Keratinocyte (primary cell): ENCODE measurements at regions not wholly inside any gene's neighbourhood (a gene's known extent, or its start where the extent isn't known, plus 50 kb on each side); places are given as distances from the start of the nearest gene placed in this dataset.
"Not testable (repeated sequence)": the region's sequence is repeated elsewhere in the genome, so short reads cannot be mapped to it uniquely, and the experiment has no call there.

Source experiments
- DNase-seq: peaks from one replicate; pipeline ENCODE4 v3.0.0-alpha.2; 2011; ENCODE audit warnings: low read depth, missing footprints, low spot score
- FAIRE-seq: peaks from 2 replicates; lab custom pipeline; 2011; peaks lifted over from hg19 to GRCh38; lab: Jason Lieb, UNC
- H2AFZ ChIP-seq: 2 replicates; pipeline ENCODE4 v1.6.0; 2012; ENCODE audit warnings: low read length, control low read depth, inconsistent platforms; ENCODE audit not compliant: control insufficient read depth
- H3K27ac ChIP-seq: 2 replicates; pipeline ENCODE4 v1.5.1; 2011; ENCODE audit warnings: low read length; ENCODE audit not compliant: control insufficient read depth, insufficient read depth
- H3K27me3 ChIP-seq: 3 replicates; pipeline ENCODE4 v1.6.0; 2011; ENCODE audit warnings: low read length; ENCODE audit not compliant: control insufficient read depth, insufficient read depth; ENCODE audit errors: extremely low read depth
- H3K36me3 ChIP-seq, 2 experiments: 2 replicates in 1 of 2; 3 replicates in 1 of 2; pipeline ENCODE4 v1.5.1; 2011; ENCODE audit warnings: low read length in 2 of 2, mild to moderate bottlenecking in 1 of 2; ENCODE audit not compliant: control insufficient read depth in 2 of 2, insufficient read depth in 2 of 2; ENCODE audit errors: extremely low read depth in 1 of 2
- H3K4me1 ChIP-seq: 3 replicates; pipeline ENCODE4 v1.5.1; 2011; ENCODE audit warnings: low read length; ENCODE audit not compliant: control insufficient read depth, insufficient read depth; ENCODE audit errors: extremely low read depth
- H3K4me2 ChIP-seq: 3 replicates; pipeline ENCODE4 v1.6.0; 2011; ENCODE audit warnings: low read depth, low read length; ENCODE audit not compliant: control insufficient read depth, insufficient read depth; ENCODE audit errors: extremely low read depth
- H3K4me3 ChIP-seq, 3 experiments: fragments of 200-600 bp in 1 of 3; sonication (generic) in 1 of 3; 2 replicates in 2 of 3; 3 replicates in 1 of 3; pipeline ENCODE4 v1.5.1; 2011 to 2016; ENCODE audit warnings: low read length in 3 of 3, mild to moderate bottlenecking in 3 of 3, control low read depth in 2 of 3, inconsistent platforms in 1 of 3, low read depth in 1 of 3, mixed read lengths in 1 of 3, mixed run types in 1 of 3, moderate library complexity in 1 of 3; ENCODE audit not compliant: control insufficient read depth in 2 of 3, insufficient read depth in 2 of 3; ENCODE audit errors: extremely low read depth in 1 of 3
- H3K79me2 ChIP-seq: 2 replicates; pipeline ENCODE4 v1.6.0; 2012; ENCODE audit warnings: low read length; ENCODE audit not compliant: control insufficient read depth, insufficient read depth
- H3K9ac ChIP-seq: 3 replicates; pipeline ENCODE4 v1.6.0; 2011; ENCODE audit warnings: low read length; ENCODE audit not compliant: control insufficient read depth, insufficient read depth; ENCODE audit errors: extremely low read depth
- H3K9me1 ChIP-seq: 3 replicates; pipeline ENCODE4 v1.6.0; 2011; ENCODE audit warnings: low read length; ENCODE audit not compliant: control insufficient read depth, insufficient read depth; ENCODE audit errors: extremely low read depth
- H3K9me3 ChIP-seq: 2 replicates; pipeline ENCODE4 v1.5.1; 2012; ENCODE audit warnings: low read depth, low read length; ENCODE audit not compliant: control insufficient read depth
- H4K20me1 ChIP-seq: 3 replicates; pipeline ENCODE4 v1.6.0; 2011; ENCODE audit warnings: low read length; ENCODE audit not compliant: control insufficient read depth, insufficient read depth; ENCODE audit errors: extremely low read depth
- EZH2 ChIP-seq: IDR thresholded peaks from one replicate; pipeline ENCODE4 v1.6.1; 2012; ENCODE audit warnings: inconsistent platforms, mild to moderate bottlenecking, low read length, moderate library complexity
- dilution Hi-C: fragments of 300-500 bp; cut with MboI; formaldehyde crosslinking; loops from one replicate; pipeline ENCODE4 v1.7.0; 2020; ENCODE audit warnings: low sequenced_read_pairs; ENCODE audit not compliant: extremely low pct_ligation_motif_present
- TF ChIP-seq, protein P1 (sequence below), 3 experiments: IDR thresholded peaks in 1 of 3; conservative IDR thresholded peaks in 1 of 3; optimal IDR thresholded peaks in 1 of 3; 2 replicates in 2 of 3; 3 replicates in 1 of 3; pipeline versions ENCODE3 to v1.5.1; 2011; ENCODE audit warnings: low read length in 3 of 3, mild to moderate bottlenecking in 3 of 3, moderate library complexity in 2 of 3, control low read depth in 1 of 3, inconsistent platforms in 1 of 3; ENCODE audit not compliant: insufficient read depth in 2 of 3; ENCODE audit errors: extremely low read depth in 1 of 3

DNA sequence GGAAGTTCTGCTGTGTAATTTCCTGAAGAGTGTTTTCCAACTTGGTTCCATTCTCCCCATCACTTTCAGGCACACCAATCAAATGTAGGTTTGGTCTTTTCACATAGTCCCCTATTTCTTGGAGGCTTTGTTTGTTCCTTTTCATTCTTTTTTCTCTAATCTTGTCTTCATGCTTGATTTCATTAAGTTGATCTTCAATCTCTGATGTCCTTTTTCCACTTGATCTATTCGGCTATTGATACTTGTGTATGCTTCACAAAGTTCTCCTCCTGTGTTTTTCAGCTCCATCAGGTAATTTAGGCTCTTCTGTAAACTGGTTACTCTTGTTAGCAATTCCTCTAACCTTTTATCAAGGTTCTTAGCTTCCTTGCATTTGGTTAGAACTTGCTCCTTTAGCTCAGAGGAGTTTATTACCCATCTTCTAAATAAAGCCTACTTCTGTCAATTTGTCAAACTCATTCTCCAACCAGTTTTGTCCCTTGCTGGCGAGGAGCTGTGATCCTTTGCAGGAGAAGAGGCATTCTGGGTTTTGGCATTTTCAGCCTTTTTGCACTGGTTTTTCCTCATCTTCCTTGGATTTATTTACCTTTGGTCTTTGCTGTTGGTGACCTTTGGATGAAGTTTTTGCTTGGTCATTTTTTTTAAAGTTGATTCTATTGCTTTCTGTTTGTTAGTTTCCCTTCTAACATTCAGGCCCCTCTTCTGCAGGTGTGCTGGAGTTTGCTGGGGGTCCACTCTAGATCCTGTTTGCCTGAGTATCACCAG, 261.5 kb downstream of the FOXG1 start:
- H3K36me3 ChIP-seq, H3K9ac ChIP-seq, H3K4me3 ChIP-seq, H3K9me1 ChIP-seq, H3K9me3 ChIP-seq, dilution Hi-C loops, H3K4me2 ChIP-seq, FAIRE-seq, H2AFZ ChIP-seq, H3K4me1 ChIP-seq, DNase-seq, H3K27ac ChIP-seq, H3K27me3 ChIP-seq, H4K20me1 ChIP-seq, H3K79me2 ChIP-seq: not testable (repeated sequence)

DNA sequence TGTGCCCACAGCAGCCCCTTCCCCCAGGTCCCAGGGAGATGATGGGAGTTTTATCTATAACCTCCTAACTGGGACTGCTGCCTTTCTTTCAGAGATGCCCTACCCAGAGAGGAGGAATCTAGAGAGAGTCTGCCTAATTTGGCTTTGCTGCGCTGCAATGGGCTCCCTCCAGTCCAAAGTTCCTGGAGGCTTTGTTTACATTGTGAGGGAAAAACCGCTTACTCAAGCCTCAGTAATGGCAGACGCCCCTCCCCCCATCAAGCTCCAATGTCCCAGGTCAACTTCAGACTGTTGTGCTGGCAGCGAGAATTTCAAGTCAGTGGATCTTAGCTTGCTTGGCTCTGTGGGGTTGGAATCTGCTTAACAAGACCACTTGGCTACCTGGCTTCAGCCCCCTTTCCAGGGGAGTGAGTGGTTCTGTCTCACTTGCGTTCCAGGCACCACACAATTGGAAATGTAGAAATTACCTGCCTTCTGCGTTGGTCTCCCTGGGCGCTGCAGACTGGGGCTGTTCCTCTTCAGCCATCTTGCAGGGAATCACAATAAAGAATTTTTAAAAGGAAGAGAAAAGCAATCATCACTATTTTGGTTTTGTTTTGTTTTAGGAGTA, 262.5 kb downstream of the FOXG1 start:
- no peaks in the 10 kb centered on the region for H3K27me3 ChIP-seq
- FAIRE-seq (no peak), DNase-seq (no peak)
- no peaks in the 10 kb centered on the region for H3K4me1 ChIP-seq
- no peaks in the 10 kb centered on the region for H3K79me2 ChIP-seq
- no peak overlapping the region for H3K27ac ChIP-seq
- no peaks in the 10 kb centered on the region for H3K36me3 ChIP-seq
- no peak overlapping the region for H3K4me3 ChIP-seq
- H3K9me3 ChIP-seq, result no peaks in the 10 kb centered on the region
- no peaks in the 10 kb centered on the region for H4K20me1 ChIP-seq
- no peak overlapping the region for H3K4me2 ChIP-seq
- no peaks in the 10 kb centered on the region for H3K9me1 ChIP-seq
- no peak overlapping the region for H2AFZ ChIP-seq
- dilution Hi-C loops, result no loop called here
- TF ChIP-seq EZH2, result no peak
- TF ChIP-seq, protein P1, sequence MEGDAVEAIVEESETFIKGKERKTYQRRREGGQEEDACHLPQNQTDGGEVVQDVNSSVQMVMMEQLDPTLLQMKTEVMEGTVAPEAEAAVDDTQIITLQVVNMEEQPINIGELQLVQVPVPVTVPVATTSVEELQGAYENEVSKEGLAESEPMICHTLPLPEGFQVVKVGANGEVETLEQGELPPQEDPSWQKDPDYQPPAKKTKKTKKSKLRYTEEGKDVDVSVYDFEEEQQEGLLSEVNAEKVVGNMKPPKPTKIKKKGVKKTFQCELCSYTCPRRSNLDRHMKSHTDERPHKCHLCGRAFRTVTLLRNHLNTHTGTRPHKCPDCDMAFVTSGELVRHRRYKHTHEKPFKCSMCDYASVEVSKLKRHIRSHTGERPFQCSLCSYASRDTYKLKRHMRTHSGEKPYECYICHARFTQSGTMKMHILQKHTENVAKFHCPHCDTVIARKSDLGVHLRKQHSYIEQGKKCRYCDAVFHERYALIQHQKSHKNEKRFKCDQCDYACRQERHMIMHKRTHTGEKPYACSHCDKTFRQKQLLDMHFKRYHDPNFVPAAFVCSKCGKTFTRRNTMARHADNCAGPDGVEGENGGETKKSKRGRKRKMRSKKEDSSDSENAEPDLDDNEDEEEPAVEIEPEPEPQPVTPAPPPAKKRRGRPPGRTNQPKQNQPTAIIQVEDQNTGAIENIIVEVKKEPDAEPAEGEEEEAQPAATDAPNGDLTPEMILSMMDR (optimal IDR thresholded peaks at IDR 0.05 in 1 of 3, IDR thresholded peaks at IDR 0.05 in 1 of 3, conservative IDR thresholded peaks at IDR 0.05 in 1 of 3; ENCODE audit: extremely low read depth in 1 of 3, insufficient read depth in 2 of 3, low read length in 3 of 3), result no peak
- H3K9ac ChIP-seq, result no peak overlapping the region
